ENCODE measurements at regions not wholly inside any gene's neighbourhood (a gene's known extent, or its start where the extent isn't known, plus 50 kb on each side); places are given as distances from the start of the nearest gene placed in this dataset.

GRCh38 chr5:158549311-158549710 lies 550.4 kb downstream of the EBF1 start:
- no peaks in the 10 kb centered on the region for H3K36me3 ChIP-seq (ENCODE audit: control insufficient read depth, low read depth, low read length)
- H3K9ac ChIP-seq (ENCODE audit: low read length): no peak overlapping the region
- no peak overlapping the region for H3K4me3 ChIP-seq (ENCODE audit: low read length)
- H3K9me3 ChIP-seq (ENCODE audit: control insufficient read depth, low read depth, low read length): no peaks in the 10 kb centered on the region
- H3K27me3 ChIP-seq (ENCODE audit: control insufficient read depth, insufficient read depth, low read length): no peaks in the 10 kb centered on the region
- no peaks in the 10 kb centered on the region for H3K4me1 ChIP-seq (ENCODE audit: control insufficient read depth, low read depth, low read length)
- no peak overlapping the region for H3K27ac ChIP-seq (ENCODE audit: low read length)

- Histone ChIP-seq H3K27me3 (ENCODE audit: control insufficient read depth, insufficient read depth, low read length) (no peaks in the 10 kb centered on the region), H3K4me3 (ENCODE audit: low read length) (no peak overlapping the region), H3K9me3 (ENCODE audit: control insufficient read depth, low read depth, low read length) (no peaks in the 10 kb centered on the region), H3K36me3 (ENCODE audit: control insufficient read depth, low read depth, low read length) (no peaks in the 10 kb centered on the region), H3K9ac (ENCODE audit: low read length) (no peak overlapping the region), H3K27ac (ENCODE audit: low read length) (no peak overlapping the region), H3K4me1 (ENCODE audit: control insufficient read depth, low read depth, low read length) (no peaks in the 10 kb centered on the region)
These were observed 553.0 kb downstream of the EBF1 start for GRCh38 chr5:158546748-158547147.

- Histone ChIP-seq H3K36me3 (ENCODE audit: control insufficient read depth, low read depth, low read length) (no peaks in the 10 kb centered on the region), H3K27ac (ENCODE audit: low read length) (no peak overlapping the region), H3K9me3 (ENCODE audit: control insufficient read depth, low read depth, low read length) (no peaks in the 10 kb centered on the region), H3K4me3 (ENCODE audit: low read length) (no peak overlapping the region), H3K4me1 (ENCODE audit: control insufficient read depth, low read depth, low read length) (no peaks in the 10 kb centered on the region), H3K9ac (ENCODE audit: low read length) (no peak overlapping the region), H3K27me3 (ENCODE audit: control insufficient read depth, insufficient read depth, low read length) (no peaks in the 10 kb centered on the region)
These were observed 553.7 kb downstream of the EBF1 start for GRCh38 chr5:158545949-158546530.

- Histone ChIP-seq H3K9me3 (ENCODE audit: control insufficient read depth, low read depth, low read length) (no peaks in the 10 kb centered on the region), H3K4me3 (ENCODE audit: low read length) (no peak overlapping the region), H3K4me1 (ENCODE audit: control insufficient read depth, low read depth, low read length) (no peaks in the 10 kb centered on the region), H3K27me3 (ENCODE audit: control insufficient read depth, insufficient read depth, low read length) (no peaks in the 10 kb centered on the region), H3K9ac (ENCODE audit: low read length) (no peak overlapping the region), H3K36me3 (ENCODE audit: control insufficient read depth, low read depth, low read length) (no peaks in the 10 kb centered on the region), H3K27ac (ENCODE audit: low read length) (no peak overlapping the region)
These were observed 555.1 kb downstream of the EBF1 start for GRCh38 chr5:158544388-158545339.

GRCh38 chr5:158543539-158544387 lies 556.0 kb downstream of the EBF1 start:
- Histone ChIP-seq H3K36me3 (ENCODE audit: control insufficient read depth, low read depth, low read length) (no peaks in the 10 kb centered on the region), H3K4me1 (ENCODE audit: control insufficient read depth, low read depth, low read length) (peaks cover 1% of the 10 kb centered on the region), H3K9me3 (ENCODE audit: control insufficient read depth, low read depth, low read length) (no peaks in the 10 kb centered on the region), H3K27me3 (ENCODE audit: control insufficient read depth, insufficient read depth, low read length) (no peaks in the 10 kb centered on the region), H3K9ac (ENCODE audit: low read length) (no peak overlapping the region), H3K4me3 (ENCODE audit: low read length) (no peak overlapping the region), H3K27ac (ENCODE audit: low read length) (no peak overlapping the region)

GRCh38 chr5:158541536-158542297 lies 558.0 kb downstream of the EBF1 start:
- Histone ChIP-seq H3K27me3 (ENCODE audit: control insufficient read depth, insufficient read depth, low read length) (no peaks in the 10 kb centered on the region), H3K36me3 (ENCODE audit: control insufficient read depth, low read depth, low read length) (no peaks in the 10 kb centered on the region), H3K9ac (ENCODE audit: low read length) (no peak overlapping the region), H3K4me3 (ENCODE audit: low read length) (no peak overlapping the region), H3K4me1 (ENCODE audit: control insufficient read depth, low read depth, low read length) (peaks cover 11% of the 10 kb centered on the region), H3K9me3 (ENCODE audit: control insufficient read depth, low read depth, low read length) (no peaks in the 10 kb centered on the region), H3K27ac (ENCODE audit: low read length) (no peak overlapping the region)

- no peaks in the 10 kb centered on the region for H3K9me3 ChIP-seq (ENCODE audit: control insufficient read depth, low read depth, low read length)
- no peak overlapping the region for H3K27ac ChIP-seq (ENCODE audit: low read length)
- H3K4me1 ChIP-seq (ENCODE audit: control insufficient read depth, low read depth, low read length): peaks cover 11% of the 10 kb centered on the region
- H3K9ac ChIP-seq (ENCODE audit: low read length): no peak overlapping the region
- H3K36me3 ChIP-seq (ENCODE audit: control insufficient read depth, low read depth, low read length): no peaks in the 10 kb centered on the region
- no peaks in the 10 kb centered on the region for H3K27me3 ChIP-seq (ENCODE audit: control insufficient read depth, insufficient read depth, low read length)
- H3K4me3 ChIP-seq (ENCODE audit: low read length): no peak overlapping the region
These were observed 561.1 kb downstream of the EBF1 start for GRCh38 chr5:158538506-158539074.

- no peaks in the 10 kb centered on the region for H3K9me3 ChIP-seq (ENCODE audit: control insufficient read depth, low read depth, low read length)
- H3K4me1 ChIP-seq (ENCODE audit: control insufficient read depth, low read depth, low read length): peaks cover 11% of the 10 kb centered on the region
- no peaks in the 10 kb centered on the region for H3K36me3 ChIP-seq (ENCODE audit: control insufficient read depth, low read depth, low read length)
- no peak overlapping the region for H3K27ac ChIP-seq (ENCODE audit: low read length)
- H3K4me3 ChIP-seq (ENCODE audit: low read length): no peak overlapping the region
- H3K9ac ChIP-seq (ENCODE audit: low read length): no peak overlapping the region
- H3K27me3 ChIP-seq (ENCODE audit: control insufficient read depth, insufficient read depth, low read length): no peaks in the 10 kb centered on the region
These were observed 562.4 kb downstream of the EBF1 start for GRCh38 chr5:158537366-158537765.

- peaks cover 16% of the 10 kb centered on the region for H3K4me1 ChIP-seq (ENCODE audit: control insufficient read depth, low read depth, low read length)
These were observed 565.5 kb downstream of the EBF1 start for GRCh38 chr5:158534203-158534602.

GRCh38 chr5:158532739-158533138 lies 567.0 kb downstream of the EBF1 start:
- no peaks in the 10 kb centered on the region for H3K36me3 ChIP-seq (ENCODE audit: control insufficient read depth, low read depth, low read length)
- peaks cover 11% of the 10 kb centered on the region for H3K4me1 ChIP-seq (ENCODE audit: control insufficient read depth, low read depth, low read length)
- H3K9ac ChIP-seq (ENCODE audit: low read length): no peak overlapping the region
- no peaks in the 10 kb centered on the region for H3K27me3 ChIP-seq (ENCODE audit: control insufficient read depth, insufficient read depth, low read length)
- no peaks in the 10 kb centered on the region for H3K9me3 ChIP-seq (ENCODE audit: control insufficient read depth, low read depth, low read length)
- no peak overlapping the region for H3K4me3 ChIP-seq (ENCODE audit: low read length)
- H3K27ac ChIP-seq (ENCODE audit: low read length): no peak overlapping the region

More at GRCh38 chr5:158534203-158534602, 565.5 kb downstream of the EBF1 start:
- H3K9ac ChIP-seq (ENCODE audit: low read length): no peak overlapping the region
- H3K27ac ChIP-seq (ENCODE audit: low read length): no peak overlapping the region
- H3K9me3 ChIP-seq (ENCODE audit: control insufficient read depth, low read depth, low read length): no peaks in the 10 kb centered on the region
- H3K36me3 ChIP-seq (ENCODE audit: control insufficient read depth, low read depth, low read length): no peaks in the 10 kb centered on the region
- no peak overlapping the region for H3K4me3 ChIP-seq (ENCODE audit: low read length)
- H3K27me3 ChIP-seq (ENCODE audit: control insufficient read depth, insufficient read depth, low read length): no peaks in the 10 kb centered on the region

Data from iPS-18a (cell line).